ENCODE measurements at regions not wholly inside any gene's neighbourhood (a gene's known extent, or its start where the extent isn't known, plus 50 kb on each side); places are given as distances from the start of the nearest gene placed in this dataset.

GRCh38 chr15:96878129-96878528, 547.6 kb downstream of the NR2F2 start:
- DNase-seq (no peak), ATAC-seq (peak in 1 of 2 donors; percentile 58)
- H3K36me3 ChIP-seq: no peaks in the 10 kb centered on the region
- no peak for TF ChIP-seq CTCF (IDR thresholded peaks at IDR 0.05)
- no peak overlapping the region for H3K4me3 ChIP-seq
- H3K4me1 ChIP-seq: no peaks in the 10 kb centered on the region
- H3K9me3 ChIP-seq: no peaks in the 10 kb centered on the region
- intact Hi-C loops (cut with DNase I): no loop called here
- H3K27me3 ChIP-seq (ENCODE audit: low read depth): no peaks in the 10 kb centered on the region
- no peak overlapping the region for H3K27ac ChIP-seq

GRCh38 chr15:96882121-96882772, 551.7 kb downstream of the NR2F2 start:
- DNase-seq (no peak), ATAC-seq (no peak)
- Histone ChIP-seq H3K36me3 (no peaks in the 10 kb centered on the region), H3K27me3 (ENCODE audit: low read depth) (no peaks in the 10 kb centered on the region), H3K4me3 (no peak overlapping the region), H3K27ac (no peak overlapping the region), H3K9me3 (no peaks in the 10 kb centered on the region), H3K4me1 (no peaks in the 10 kb centered on the region)
- TF ChIP-seq CTCF (IDR thresholded peaks at IDR 0.05): no peak
- intact Hi-C loops (cut with DNase I): no loop called here

- Histone ChIP-seq H3K27me3 (ENCODE audit: low read depth) (no peaks in the 10 kb centered on the region), H3K9me3 (no peaks in the 10 kb centered on the region), H3K27ac (no peak overlapping the region), H3K36me3 (no peaks in the 10 kb centered on the region), H3K4me3 (no peak overlapping the region), H3K4me1 (no peaks in the 10 kb centered on the region)
- no peak for DNase-seq
- intact Hi-C loops (cut with DNase I): no loop called here
- TF ChIP-seq CTCF (IDR thresholded peaks at IDR 0.05): no peak
- ATAC-seq: no peak
Observed at GRCh38 chr15:96887730-96888129, 557.2 kb downstream of the NR2F2 start.

GRCh38 chr15:96888764-96889163, 558.3 kb downstream of the NR2F2 start:
- Histone ChIP-seq H3K27ac (no peak overlapping the region), H3K27me3 (ENCODE audit: low read depth) (no peaks in the 10 kb centered on the region), H3K4me3 (no peak overlapping the region), H3K9me3 (no peaks in the 10 kb centered on the region), H3K4me1 (no peaks in the 10 kb centered on the region), H3K36me3 (no peaks in the 10 kb centered on the region)
- no peak for TF ChIP-seq CTCF (IDR thresholded peaks at IDR 0.05)
- ATAC-seq (no peak), DNase-seq (no peak)
- intact Hi-C loops (cut with DNase I): no loop called here

GRCh38 chr15:96889734-96890480, 559.4 kb downstream of the NR2F2 start:
- no peaks in the 10 kb centered on the region for H3K4me1 ChIP-seq
- H3K4me3 ChIP-seq: peak overlapping the region; percentile 42
- DNase-seq (no peak), ATAC-seq (no peak)
- H3K27me3 ChIP-seq (ENCODE audit: low read depth): no peaks in the 10 kb centered on the region
- H3K36me3 ChIP-seq: no peaks in the 10 kb centered on the region
- intact Hi-C loops (cut with DNase I): no loop called here
- no peaks in the 10 kb centered on the region for H3K9me3 ChIP-seq
- H3K27ac ChIP-seq: peak overlapping the region; percentile 59
- no peak for TF ChIP-seq CTCF (IDR thresholded peaks at IDR 0.05)
